Inferior parietal cortex (tissue), 1 donor: ENCODE measurements at regions not wholly inside any gene's neighbourhood (a gene's known extent, or its start where the extent isn't known, plus 50 kb on each side); places are given as distances from the start of the nearest gene placed in this dataset.

Experiments used
- DNase-seq: peaks from one replicate; pipeline ENCODE4 v3.0.0-alpha.2; 2016; ENCODE audit errors: extremely low spot score

DNA sequence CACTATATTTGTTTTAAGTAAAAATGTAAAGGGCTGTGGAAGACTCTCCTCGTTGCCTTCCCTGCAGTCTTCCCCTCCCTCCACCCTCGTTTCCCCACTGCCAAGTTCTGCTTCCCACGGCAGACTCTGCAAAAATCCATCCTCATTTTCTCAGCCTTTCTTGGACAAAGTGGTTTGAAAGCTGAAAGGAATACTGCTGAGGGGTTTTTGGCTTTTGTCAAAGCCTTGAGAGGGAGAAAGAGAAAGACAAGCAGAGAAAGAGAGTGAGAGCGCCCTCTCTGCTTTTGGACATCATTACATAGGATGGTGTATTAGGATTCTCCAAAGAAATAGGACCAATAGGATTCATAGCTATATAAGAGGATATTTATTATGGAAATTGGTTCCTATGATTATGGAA, 455.9 kb upstream of the SOX11 start:
- DNase-seq: peak; percentile 24

DNA sequence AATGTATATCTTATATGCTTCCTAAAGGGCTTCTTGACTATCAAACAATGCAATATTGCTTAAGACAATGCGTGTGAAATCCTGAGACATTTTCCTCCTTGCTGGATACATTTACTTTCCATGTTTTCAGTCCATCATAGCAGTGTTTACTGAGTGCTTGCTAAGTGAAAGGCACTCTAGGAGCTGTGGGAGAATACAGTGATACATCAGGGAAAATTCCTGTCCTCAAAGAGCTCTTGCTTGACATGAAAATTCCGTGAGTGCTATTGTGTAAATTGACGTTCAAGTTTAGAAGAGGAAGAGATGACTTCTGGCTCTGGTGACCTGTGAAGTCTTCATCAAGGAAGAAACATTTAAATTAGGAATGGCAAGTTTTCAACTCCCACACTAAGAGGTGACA, 449.4 kb upstream of the SOX11 start:
- no peak for DNase-seq

DNA sequence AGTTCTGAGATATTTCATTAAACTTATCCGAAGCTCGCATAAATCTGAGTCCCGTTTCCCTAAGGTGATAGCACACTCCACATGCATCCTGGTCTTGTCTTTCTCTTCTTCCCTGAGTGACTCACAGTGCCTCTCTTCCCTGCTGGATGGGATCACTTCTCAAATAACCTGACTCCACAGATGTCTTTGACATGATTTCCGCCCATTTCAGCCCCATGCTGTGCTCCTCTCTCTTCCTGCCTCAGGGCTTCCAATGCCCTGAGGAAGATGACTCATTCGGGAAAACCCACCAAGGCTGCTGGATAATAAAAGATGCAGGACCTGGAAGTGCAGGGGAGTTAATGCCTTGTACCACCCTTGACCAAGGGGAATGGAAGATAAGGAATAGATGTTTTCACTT, 441.7 kb upstream of the SOX11 start:
- no peak for DNase-seq

DNA sequence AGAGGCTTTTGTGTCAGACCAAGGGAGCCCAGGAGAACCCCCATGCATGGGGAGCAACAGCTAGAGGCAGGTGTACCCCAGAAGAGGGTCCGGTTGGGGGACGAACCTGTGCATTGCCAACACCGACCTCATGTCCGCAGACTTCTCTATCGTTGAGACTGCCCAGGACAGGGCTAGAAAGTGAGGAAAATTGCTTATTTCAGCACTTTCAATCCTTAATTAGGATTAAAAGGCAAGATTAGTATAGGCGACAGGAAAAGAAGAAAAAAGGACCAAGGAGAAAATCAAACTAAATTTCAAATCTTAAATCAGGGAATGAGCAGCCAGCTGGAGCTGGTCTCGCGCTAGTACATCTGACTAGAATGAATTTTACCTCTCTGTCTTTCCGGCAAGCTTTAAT, 438.9 kb upstream of the SOX11 start:
- DNase-seq: no peak

DNA sequence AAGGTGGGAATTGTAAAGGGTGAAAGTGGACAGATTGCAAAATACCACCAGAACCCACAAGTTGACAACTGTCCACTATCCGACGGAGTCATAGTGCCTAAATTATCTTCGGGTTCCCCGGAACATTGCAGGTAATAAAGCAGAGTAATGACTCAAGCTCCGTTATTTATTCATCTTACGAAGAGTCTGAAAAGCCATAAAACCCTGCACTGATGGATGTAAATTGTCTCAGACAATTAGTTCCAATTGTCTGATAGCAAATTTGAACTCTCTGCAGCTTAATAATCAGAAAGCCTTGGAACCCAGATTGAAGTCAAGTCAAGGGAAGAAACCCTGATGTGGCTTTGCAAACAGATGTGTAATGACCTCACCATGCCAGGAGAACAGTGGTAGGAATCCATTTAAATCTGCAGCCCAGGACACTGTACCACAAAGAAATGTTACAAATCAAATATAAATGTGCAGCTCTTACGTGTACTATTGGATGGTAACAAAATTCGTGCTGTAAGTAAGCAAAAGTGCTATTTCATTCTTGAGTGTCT, 437.3 kb upstream of the SOX11 start:
- no peak for DNase-seq

- DNase-seq: no peak
Observed at GRCh38 chr2:5263291-5263690, 428.9 kb upstream of the SOX11 start.

DNA sequence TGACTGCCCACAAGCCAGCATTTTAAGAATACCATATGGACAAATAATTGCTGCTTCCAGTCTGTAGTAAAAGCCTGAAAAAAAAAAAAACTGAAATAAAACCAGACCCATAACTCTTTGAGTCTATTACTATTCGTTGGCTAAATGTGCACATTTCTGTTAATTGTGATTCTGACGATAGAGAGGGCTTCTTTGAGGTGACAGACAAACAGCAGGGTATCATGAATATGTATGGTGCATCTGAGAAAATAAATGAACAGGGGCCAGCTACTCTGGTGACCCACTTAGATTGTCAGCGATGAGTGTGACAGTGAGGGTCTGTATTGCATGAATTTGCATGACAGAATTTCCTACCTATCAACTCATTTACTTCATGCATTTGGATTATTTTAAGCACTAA, 427.8 kb upstream of the SOX11 start:
- DNase-seq: no peak

DNA sequence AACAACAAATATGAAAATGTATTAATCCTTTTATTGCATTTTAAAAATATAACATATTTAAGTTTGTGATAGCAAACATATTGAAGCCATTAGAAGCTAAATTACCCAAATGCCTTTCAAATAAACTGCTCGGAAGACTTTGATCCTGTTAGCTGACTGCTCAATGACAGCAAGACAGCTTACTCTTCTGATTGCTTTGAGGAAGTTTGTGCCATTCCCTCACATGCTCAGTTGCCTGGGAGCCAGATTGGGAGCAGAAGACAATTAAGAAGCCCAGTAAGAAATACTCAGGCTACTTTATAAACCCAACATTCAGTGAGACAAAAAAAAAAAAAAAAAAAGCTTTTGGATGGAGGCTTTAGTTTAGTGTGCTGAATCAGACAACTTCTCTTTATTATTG, 407.1 kb upstream of the SOX11 start:
- no peak for DNase-seq

GRCh38 chr2:5285872-5286769, 406.1 kb upstream of the SOX11 start:
- DNase-seq: no peak

- no peak for DNase-seq
Observed at GRCh38 chr2:5287558-5288334, 404.4 kb upstream of the SOX11 start.

DNA sequence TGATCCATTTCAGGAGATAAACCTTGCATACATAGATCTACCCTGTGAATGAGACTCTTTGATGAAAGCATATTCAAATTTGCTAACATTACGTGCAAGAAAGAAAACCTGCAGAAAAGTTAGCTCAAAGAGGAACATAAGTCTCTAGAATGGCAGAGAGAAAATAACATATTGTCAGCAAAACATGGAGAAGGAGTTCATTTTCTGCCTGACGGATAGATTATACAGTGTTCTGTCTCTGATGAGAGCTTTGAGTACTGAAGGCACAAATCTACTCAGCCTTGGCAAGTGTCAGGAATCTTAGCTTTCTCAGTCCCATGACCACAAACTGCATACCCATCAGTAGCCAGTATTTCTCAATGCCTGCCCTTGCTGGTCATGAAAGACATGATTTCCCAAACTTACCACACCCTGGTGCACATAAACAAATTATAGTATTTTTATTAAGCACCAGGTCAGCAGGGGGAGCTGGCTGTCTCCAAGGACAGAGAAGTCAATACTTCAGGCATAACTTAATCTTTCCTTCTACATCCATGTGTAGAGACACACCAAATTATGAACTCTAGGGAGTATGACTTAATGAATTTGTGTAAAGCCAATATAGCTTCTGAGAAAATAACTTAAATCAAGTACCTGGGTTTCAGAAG, 401.2 kb upstream of the SOX11 start:
- DNase-seq: no peak

GRCh38 chr2:5304640-5305039, 387.5 kb upstream of the SOX11 start:
- no peak for DNase-seq

GRCh38 chr2:5315041-5315440, 377.1 kb upstream of the SOX11 start:
- no peak for DNase-seq

GRCh38 chr2:5315512-5315911, 376.7 kb upstream of the SOX11 start:
- no peak for DNase-seq

GRCh38 chr2:5316001-5316490, 376.1 kb upstream of the SOX11 start:
- DNase-seq: no peak

DNA sequence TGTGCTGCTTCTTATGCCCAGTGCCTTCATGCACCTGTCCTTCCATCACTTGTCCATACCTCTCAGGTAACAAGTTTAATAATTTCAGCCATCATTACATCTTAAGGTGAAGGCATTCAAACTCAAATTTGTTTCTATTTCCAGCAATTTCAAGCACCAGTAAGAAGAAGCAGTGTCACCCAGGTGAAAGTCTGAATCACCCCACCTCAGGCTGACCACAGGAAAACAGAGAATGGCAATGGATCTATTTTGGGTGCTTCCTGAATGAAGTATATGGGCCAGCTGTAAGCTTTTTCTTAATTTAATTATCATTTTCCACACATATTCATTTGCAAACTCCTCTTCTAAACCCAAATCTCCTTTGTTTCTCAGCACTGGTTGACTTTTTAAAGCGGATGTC, 372.7 kb upstream of the SOX11 start:
- DNase-seq: no peak

GRCh38 chr2:5322396-5322795, 369.8 kb upstream of the SOX11 start:
- DNase-seq: no peak

DNA sequence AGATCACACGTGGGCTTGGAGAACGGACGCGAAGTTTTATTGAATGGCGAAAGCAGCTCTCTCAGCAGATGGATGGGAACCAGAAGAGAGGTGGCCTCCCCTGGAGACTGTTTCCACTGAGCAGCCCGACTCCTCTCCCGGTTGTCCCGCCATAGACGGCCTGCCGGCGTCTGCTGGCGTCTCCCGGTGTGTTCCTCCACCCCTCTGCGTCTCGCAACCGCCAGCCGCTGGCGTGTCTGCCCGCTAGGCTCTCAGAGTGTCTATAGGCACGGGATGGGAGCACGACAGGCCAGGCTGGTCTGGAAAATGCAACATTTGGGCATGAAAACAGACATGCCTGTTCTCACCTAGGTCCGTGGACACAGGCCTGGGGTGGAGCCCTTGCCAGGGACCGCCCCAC, 366.7 kb upstream of the SOX11 start:
- DNase-seq: no peak

DNA sequence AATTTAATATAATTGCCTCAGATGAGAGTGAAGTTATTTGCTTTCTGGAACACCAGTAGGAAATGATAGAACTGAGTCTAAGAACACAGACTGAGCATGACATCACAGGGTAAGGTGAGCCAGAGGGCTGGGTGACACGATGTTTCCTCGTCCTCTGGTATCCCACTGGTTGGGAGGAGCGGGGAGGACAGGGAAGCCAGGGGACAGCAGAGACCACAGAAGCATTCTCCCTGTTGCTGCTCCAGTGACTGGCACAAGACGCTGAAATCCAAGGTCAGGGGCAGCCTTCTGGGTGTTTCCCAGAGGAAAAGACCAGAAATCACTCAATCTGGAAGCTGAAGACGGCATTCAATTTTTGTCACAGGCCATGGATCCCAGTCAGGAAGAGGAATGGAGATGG, 363.4 kb upstream of the SOX11 start:
- no peak for DNase-seq

- no peak for DNase-seq
Observed at GRCh38 chr2:5329763-5330162, 362.4 kb upstream of the SOX11 start.

DNA sequence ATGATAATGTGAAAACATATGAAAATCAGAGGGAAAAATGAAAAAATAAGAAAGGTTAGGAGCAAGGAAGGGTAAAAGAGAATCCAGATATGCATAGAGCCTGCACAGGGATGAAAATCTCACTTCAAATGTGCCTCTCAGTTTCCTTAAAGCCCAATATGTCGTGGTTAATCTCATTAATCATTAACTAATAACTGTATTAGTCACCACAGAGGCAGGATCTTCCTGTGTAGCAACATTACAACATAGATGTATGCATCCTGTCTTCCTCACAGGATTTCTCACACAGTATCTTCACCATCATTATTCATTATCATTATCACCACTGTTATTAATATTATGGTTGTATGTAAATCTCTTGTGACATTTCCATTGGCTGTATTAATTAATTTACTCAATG, 361.2 kb upstream of the SOX11 start:
- DNase-seq: no peak

DNA sequence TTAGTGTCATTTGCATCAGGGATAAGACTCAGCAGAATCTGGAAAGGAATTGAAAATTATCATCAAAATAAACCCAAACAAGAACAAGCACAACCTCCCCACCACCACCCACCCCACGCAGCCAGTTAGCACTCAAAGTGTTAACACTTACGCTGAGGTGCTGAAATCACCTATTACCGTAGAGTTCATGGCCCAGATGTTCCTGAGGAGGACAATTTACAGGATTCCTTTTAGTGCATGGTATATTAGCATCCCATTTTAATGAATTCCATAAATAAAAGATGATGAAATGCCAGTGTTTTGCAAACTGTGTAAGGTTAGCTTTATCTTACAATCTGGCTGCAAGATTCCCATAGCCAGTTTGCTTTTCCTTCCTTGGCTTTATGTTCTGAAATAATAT, 359.3 kb upstream of the SOX11 start:
- DNase-seq: no peak
